ENCODE measurements at regions not wholly inside any gene's neighbourhood (a gene's known extent, or its start where the extent isn't known, plus 50 kb on each side); places are given as distances from the start of the nearest gene placed in this dataset.

- no peaks in the 10 kb centered on the region for H3K4me1 ChIP-seq (ENCODE audit: control insufficient read depth, extremely low read depth, insufficient read depth, low read length)
- no peaks in the 10 kb centered on the region for H3K79me2 ChIP-seq (ENCODE audit: control insufficient read depth, insufficient read depth, low read length)
- no peaks in the 10 kb centered on the region for H3K9me3 ChIP-seq (ENCODE audit: control insufficient read depth, insufficient read depth, low read depth, low read length)
- H3K27me3 ChIP-seq (ENCODE audit: control insufficient read depth, insufficient read depth, low read length): peaks cover 8% of the 10 kb centered on the region
- no peak overlapping the region for H3K4me2 ChIP-seq (ENCODE audit: extremely low read depth, insufficient read depth, low read length)
- no peak overlapping the region for H3K9ac ChIP-seq (ENCODE audit: insufficient read depth, low read length)
- DNase-seq (ENCODE audit: low read depth in 2 of 2): peak; percentile 39 to 93
- TF ChIP-seq CTCF (conservative IDR thresholded peaks at IDR 0.05 in 1 of 2, IDR thresholded peaks at IDR 0.05 in 1 of 2; ENCODE audit: low read depth in 1 of 2, low read length in 2 of 2) (no peak), EZH2 (IDR thresholded peaks at IDR 0.05; ENCODE audit: low read length, missing control alignments) (no peak)
- no peaks in the 10 kb centered on the region for H3K36me3 ChIP-seq (ENCODE audit: control insufficient read depth, insufficient read depth, low read length)
- no peak overlapping the region for H3K4me3 ChIP-seq (replicated peaks in 1 of 4; ENCODE audit: control extremely low read depth in 1 of 4, insufficient read depth in 1 of 4, low read depth in 3 of 4, low read length in 4 of 4)
- no peak overlapping the region for H3K27ac ChIP-seq (ENCODE audit: insufficient read depth, low read length)
- no peaks in the 10 kb centered on the region for H4K20me1 ChIP-seq (ENCODE audit: control insufficient read depth, extremely low read depth, insufficient read depth, low read length)
- H2AFZ ChIP-seq (ENCODE audit: low read length): no peak overlapping the region
Measured at GRCh38 chr9:38227061-38227540, 158.1 kb upstream of the SHB start.

- Histone ChIP-seq H3K9me3 (ENCODE audit: control insufficient read depth, insufficient read depth, low read depth, low read length) (no peaks in the 10 kb centered on the region), H3K9ac (ENCODE audit: insufficient read depth, low read length) (no peak overlapping the region), H3K4me1 (ENCODE audit: control insufficient read depth, extremely low read depth, insufficient read depth, low read length) (no peaks in the 10 kb centered on the region), H3K27ac (ENCODE audit: insufficient read depth, low read length) (no peak overlapping the region), H3K4me2 (ENCODE audit: extremely low read depth, insufficient read depth, low read length) (no peak overlapping the region), H2AFZ (ENCODE audit: low read length) (no peak overlapping the region), H3K36me3 (ENCODE audit: control insufficient read depth, insufficient read depth, low read length) (no peaks in the 10 kb centered on the region), H4K20me1 (ENCODE audit: control insufficient read depth, extremely low read depth, insufficient read depth, low read length) (no peaks in the 10 kb centered on the region), H3K27me3 (ENCODE audit: control insufficient read depth, insufficient read depth, low read length) (peaks cover 8% of the 10 kb centered on the region), H3K79me2 (ENCODE audit: control insufficient read depth, insufficient read depth, low read length) (no peaks in the 10 kb centered on the region), H3K4me3 (replicated peaks in 1 of 4; ENCODE audit: control extremely low read depth in 1 of 4, insufficient read depth in 1 of 4, low read depth in 3 of 4, low read length in 4 of 4) (no peak overlapping the region)
- TF ChIP-seq CTCF (conservative IDR thresholded peaks at IDR 0.05 in 1 of 2, IDR thresholded peaks at IDR 0.05 in 1 of 2; ENCODE audit: low read depth in 1 of 2, low read length in 2 of 2) (no peak), EZH2 (IDR thresholded peaks at IDR 0.05; ENCODE audit: low read length, missing control alignments) (no peak)
- DNase-seq (ENCODE audit: low read depth in 2 of 2): peak in 1 of 2 donors; percentile 32
Measured at GRCh38 chr9:38226491-38226951, 157.5 kb upstream of the SHB start.

GRCh38 chr9:38224941-38225340 is 155.9 kb upstream of the SHB start:
- no peak overlapping the region for H3K27ac ChIP-seq (ENCODE audit: insufficient read depth, low read length)
- no peak overlapping the region for H3K4me2 ChIP-seq (ENCODE audit: extremely low read depth, insufficient read depth, low read length)
- DNase-seq (ENCODE audit: low read depth in 2 of 2): no peak
- H2AFZ ChIP-seq (ENCODE audit: low read length): no peak overlapping the region
- TF ChIP-seq EZH2 (IDR thresholded peaks at IDR 0.05; ENCODE audit: low read length, missing control alignments) (no peak), CTCF (conservative IDR thresholded peaks at IDR 0.05 in 1 of 2, IDR thresholded peaks at IDR 0.05 in 1 of 2; ENCODE audit: low read depth in 1 of 2, low read length in 2 of 2) (no peak)
- no peaks in the 10 kb centered on the region for H3K4me1 ChIP-seq (ENCODE audit: control insufficient read depth, extremely low read depth, insufficient read depth, low read length)
- H3K27me3 ChIP-seq (ENCODE audit: control insufficient read depth, insufficient read depth, low read length): peaks cover 8% of the 10 kb centered on the region
- H3K79me2 ChIP-seq (ENCODE audit: control insufficient read depth, insufficient read depth, low read length): no peaks in the 10 kb centered on the region
- H4K20me1 ChIP-seq (ENCODE audit: control insufficient read depth, extremely low read depth, insufficient read depth, low read length): no peaks in the 10 kb centered on the region
- no peak overlapping the region for H3K9ac ChIP-seq (ENCODE audit: insufficient read depth, low read length)
- no peak overlapping the region for H3K4me3 ChIP-seq (replicated peaks in 1 of 4; ENCODE audit: control extremely low read depth in 1 of 4, insufficient read depth in 1 of 4, low read depth in 3 of 4, low read length in 4 of 4)
- H3K36me3 ChIP-seq (ENCODE audit: control insufficient read depth, insufficient read depth, low read length): no peaks in the 10 kb centered on the region
- H3K9me3 ChIP-seq (ENCODE audit: control insufficient read depth, insufficient read depth, low read depth, low read length): no peaks in the 10 kb centered on the region
